ENCODE measurements at regions not wholly inside any gene's neighbourhood (a gene's known extent, or its start where the extent isn't known, plus 50 kb on each side); places are given as distances from the start of the nearest gene placed in this dataset.

GRCh38 chr16:74192281-74192797, 104.3 kb upstream of the PSMD7 start:
- no peak for TF ChIP-seq BACH1 (IDR thresholded peaks at IDR 0.05; ENCODE audit: low read length)
- no peak for TF ChIP-seq POLR2A (IDR thresholded peaks at IDR 0.05; ENCODE audit: control extremely low read depth in 1 of 2, low read depth in 2 of 2, low read length in 2 of 2)
- TF ChIP-seq EZH2 (IDR thresholded peaks at IDR 0.05; ENCODE audit: low read depth, low read length, severe bottlenecking) = no peak
- TF ChIP-seq, protein P1, sequence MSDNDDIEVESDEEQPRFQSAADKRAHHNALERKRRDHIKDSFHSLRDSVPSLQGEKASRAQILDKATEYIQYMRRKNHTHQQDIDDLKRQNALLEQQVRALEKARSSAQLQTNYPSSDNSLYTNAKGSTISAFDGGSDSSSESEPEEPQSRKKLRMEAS (IDR thresholded peaks at IDR 0.05) = no peak

Data from H1 (cell line).